ENCODE measurements at regions not wholly inside any gene's neighbourhood (a gene's known extent, or its start where the extent isn't known, plus 50 kb on each side); places are given as distances from the start of the nearest gene placed in this dataset.
A peak's percentile ranks its signal among the peaks of the same experiment; 100 is the strongest.

GRCh38 chr12:24302708-24303107 lies 353.2 kb upstream of the SOX5 start:
- TF ChIP-seq GATA2 (IDR thresholded peaks at IDR 0.05; ENCODE audit: low read depth, low read length) = no peak
- no peak for TF ChIP-seq GATA3 (IDR thresholded peaks at IDR 0.05; ENCODE audit: low read depth, low read length)

- no peak for TF ChIP-seq GATA3 (IDR thresholded peaks at IDR 0.05; ENCODE audit: low read depth, low read length)
- no peak for TF ChIP-seq GATA2 (IDR thresholded peaks at IDR 0.05; ENCODE audit: low read depth, low read length)
These were observed 348.0 kb upstream of the SOX5 start for GRCh38 chr12:24297516-24297915.

DNA sequence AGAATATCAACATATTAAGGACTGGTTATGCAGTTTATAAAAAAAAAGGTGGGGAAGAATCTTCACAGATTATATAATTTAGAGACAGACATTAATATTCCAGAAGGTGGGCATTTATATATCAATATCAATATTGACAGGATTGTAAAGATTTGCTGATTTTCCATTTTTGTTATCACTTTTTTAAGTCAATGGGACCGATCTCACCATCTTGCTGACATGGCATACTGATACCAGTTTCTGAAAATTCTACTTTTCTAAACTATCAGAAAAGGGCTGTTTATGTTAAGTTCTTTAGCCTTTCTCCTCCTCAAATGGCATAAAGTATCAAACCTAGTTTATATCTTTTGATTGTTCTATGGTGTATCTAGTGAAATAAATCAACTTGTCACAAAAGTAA lies 344.1 kb upstream of the SOX5 start:
- TF ChIP-seq GATA2 (IDR thresholded peaks at IDR 0.05; ENCODE audit: low read depth, low read length) = no peak
- TF ChIP-seq GATA3 (IDR thresholded peaks at IDR 0.05; ENCODE audit: low read depth, low read length) = no peak

- TF ChIP-seq GATA3 (IDR thresholded peaks at IDR 0.05; ENCODE audit: low read depth, low read length) (no peak), GATA2 (IDR thresholded peaks at IDR 0.05; ENCODE audit: low read depth, low read length) (no peak)
These were observed 338.5 kb upstream of the SOX5 start for GRCh38 chr12:24287963-24288362.

GRCh38 chr12:24285448-24285847 lies 336.0 kb upstream of the SOX5 start:
- TF ChIP-seq GATA3 (IDR thresholded peaks at IDR 0.05; ENCODE audit: low read depth, low read length) (no peak), GATA2 (IDR thresholded peaks at IDR 0.05; ENCODE audit: low read depth, low read length) (no peak)

DNA sequence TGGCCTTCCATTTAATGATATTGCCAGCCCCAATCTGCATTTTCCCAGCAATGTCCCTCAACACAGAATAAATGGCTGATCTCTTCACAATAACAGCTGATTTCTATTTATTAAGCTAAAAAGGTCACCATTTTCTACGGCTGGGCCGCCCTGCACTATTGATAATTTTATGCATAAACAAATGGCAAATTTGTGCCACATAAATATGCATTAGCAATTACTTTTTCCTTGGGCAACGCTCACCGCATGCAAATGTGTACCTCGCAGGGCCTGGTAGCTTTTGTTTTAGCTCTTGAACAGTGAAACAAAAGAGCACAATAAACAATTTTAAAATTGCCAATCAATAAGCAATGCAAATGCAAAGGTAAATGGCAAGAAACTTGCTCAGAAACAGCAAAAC lies 331.9 kb upstream of the SOX5 start:
- no peak for TF ChIP-seq GATA2 (IDR thresholded peaks at IDR 0.05; ENCODE audit: low read depth, low read length)
- no peak for TF ChIP-seq GATA3 (IDR thresholded peaks at IDR 0.05; ENCODE audit: low read depth, low read length)

DNA sequence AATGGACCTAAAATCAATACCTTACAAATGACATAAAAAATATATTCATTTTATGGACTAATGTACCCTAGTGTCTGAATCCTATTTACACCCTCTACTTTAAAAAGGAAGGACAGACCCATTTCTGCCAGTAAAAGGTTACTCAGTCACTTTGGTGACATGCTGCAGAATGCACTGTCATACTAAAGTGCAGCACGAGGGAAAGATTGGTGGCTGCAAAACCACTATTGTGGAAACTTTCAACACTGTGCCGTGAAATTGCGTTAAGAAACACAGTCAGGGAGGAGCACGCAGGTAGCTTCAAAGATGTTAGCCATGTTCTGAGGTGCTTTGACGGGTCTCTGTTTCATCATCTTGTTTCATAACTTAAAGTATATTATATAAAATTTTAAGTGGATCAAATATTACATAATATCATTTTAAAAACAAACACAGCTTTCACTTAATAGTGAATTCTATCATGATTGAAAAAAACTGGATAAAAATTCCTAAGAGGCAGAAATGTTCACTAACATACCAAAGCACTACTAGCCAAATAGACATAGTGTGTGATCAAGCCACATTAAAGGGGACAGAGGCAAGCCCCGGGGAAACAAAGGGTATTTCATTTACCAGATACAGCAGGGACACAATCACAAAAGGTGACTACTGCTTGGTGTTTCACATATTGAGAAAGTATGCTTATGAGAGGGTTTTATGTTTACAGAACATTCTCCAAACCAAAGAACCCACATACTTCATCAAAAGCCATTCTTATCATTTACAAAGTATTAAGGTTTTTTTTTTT lies 330.8 kb upstream of the SOX5 start:
- no peak for TF ChIP-seq GATA2 (IDR thresholded peaks at IDR 0.05; ENCODE audit: low read depth, low read length)
- TF ChIP-seq GATA3 (IDR thresholded peaks at IDR 0.05; ENCODE audit: low read depth, low read length) = no peak

GRCh38 chr12:24278832-24279231 lies 329.4 kb upstream of the SOX5 start:
- TF ChIP-seq GATA2 (IDR thresholded peaks at IDR 0.05; ENCODE audit: low read depth, low read length) = no peak
- TF ChIP-seq GATA3 (IDR thresholded peaks at IDR 0.05; ENCODE audit: low read depth, low read length) = no peak

GRCh38 chr12:24270965-24271364 lies 321.5 kb upstream of the SOX5 start:
- no peak for TF ChIP-seq GATA2 (IDR thresholded peaks at IDR 0.05; ENCODE audit: low read depth, low read length)
- TF ChIP-seq GATA3 (IDR thresholded peaks at IDR 0.05; ENCODE audit: low read depth, low read length) = no peak

DNA sequence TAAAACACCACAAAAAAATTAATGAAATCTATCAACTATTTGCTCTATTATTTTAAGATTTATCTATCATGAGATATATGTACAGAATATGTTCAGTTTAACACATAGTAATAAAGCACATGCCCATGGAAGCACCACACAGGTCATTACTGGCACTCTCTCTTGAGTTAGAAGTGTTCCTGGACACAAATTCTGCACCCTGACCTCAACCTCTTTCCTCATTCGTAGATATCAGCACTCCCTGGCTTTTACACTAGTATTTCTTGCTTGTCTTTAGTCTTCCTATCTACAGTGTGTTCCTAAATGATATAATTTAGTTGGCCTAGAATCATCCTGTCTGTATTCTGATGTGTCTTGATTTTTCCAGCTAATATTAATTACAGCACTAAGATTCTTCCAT lies 321.0 kb upstream of the SOX5 start:
- TF ChIP-seq GATA3 (IDR thresholded peaks at IDR 0.05; ENCODE audit: low read depth, low read length) = no peak
- TF ChIP-seq GATA2 (IDR thresholded peaks at IDR 0.05; ENCODE audit: low read depth, low read length) = no peak

DNA sequence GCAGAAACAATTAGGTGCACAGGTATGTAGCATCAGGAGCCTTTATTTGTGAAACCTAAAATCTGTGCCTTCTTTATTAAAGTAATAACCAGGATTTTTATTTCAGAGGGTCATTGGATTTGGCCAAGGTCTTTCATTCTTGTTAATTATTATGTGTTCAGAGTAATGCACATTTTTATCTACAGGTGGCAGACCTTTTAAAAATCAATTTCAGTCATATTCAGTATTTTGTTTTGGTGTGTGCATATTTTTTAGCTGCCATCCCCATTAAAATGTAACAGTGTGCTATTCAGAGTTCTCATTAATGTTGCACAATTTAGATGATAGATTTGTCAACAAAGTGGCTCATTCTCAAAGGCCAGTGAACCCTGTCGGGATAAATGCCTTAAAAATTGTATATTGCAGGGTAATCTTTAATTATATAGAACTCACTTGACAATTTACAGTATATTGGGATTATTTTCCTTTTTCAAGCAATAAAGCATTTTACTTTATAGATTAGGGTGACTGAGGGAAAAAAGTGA lies 319.3 kb upstream of the SOX5 start:
- TF ChIP-seq GATA3 (IDR thresholded peaks at IDR 0.05; ENCODE audit: low read depth, low read length) (no peak), GATA2 (IDR thresholded peaks at IDR 0.05; ENCODE audit: low read depth, low read length) (no peak)

DNA sequence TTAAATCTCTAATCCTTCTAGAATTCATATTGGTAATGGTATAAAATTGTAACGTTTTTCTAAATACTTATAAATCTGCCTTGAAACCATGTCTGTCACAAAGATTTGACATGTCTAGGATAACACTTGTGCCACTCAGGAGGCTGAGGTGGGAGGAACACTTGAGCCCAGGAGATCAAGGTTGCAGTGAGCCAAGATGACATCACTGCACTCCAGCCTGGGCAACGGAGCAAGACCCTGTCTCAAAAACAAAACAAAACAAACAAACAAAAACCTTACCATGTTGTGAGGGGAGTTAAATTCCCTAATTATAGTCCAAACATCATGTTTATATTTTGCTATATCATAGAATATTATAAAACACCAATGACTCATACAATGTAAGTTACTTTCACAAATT lies 317.5 kb upstream of the SOX5 start:
- TF ChIP-seq GATA3 (IDR thresholded peaks at IDR 0.05; ENCODE audit: low read depth, low read length) = no peak
- TF ChIP-seq GATA2 (IDR thresholded peaks at IDR 0.05; ENCODE audit: low read depth, low read length) = no peak

DNA sequence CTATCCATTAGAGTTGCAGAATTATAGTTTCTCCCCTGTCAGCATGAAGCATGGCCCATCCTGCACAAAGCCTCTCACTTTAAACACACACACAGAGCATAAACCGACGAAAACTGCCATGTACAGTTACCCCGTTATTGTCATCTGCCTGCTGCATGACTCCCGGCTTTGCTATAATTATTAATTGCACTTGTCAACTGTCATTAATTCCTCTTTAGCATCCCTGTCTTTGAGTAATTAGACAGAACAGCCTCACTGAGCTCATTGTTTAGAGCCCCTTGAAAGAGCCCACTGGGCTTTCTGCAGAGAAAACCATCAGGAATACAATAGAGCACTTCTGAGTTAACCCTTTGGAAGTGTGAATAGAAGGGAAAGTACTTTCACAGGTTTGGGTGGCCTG lies 307.2 kb upstream of the SOX5 start:
- TF ChIP-seq GATA2 (IDR thresholded peaks at IDR 0.05; ENCODE audit: low read depth, low read length) = no peak
- no peak for TF ChIP-seq GATA3 (IDR thresholded peaks at IDR 0.05; ENCODE audit: low read depth, low read length)

DNA sequence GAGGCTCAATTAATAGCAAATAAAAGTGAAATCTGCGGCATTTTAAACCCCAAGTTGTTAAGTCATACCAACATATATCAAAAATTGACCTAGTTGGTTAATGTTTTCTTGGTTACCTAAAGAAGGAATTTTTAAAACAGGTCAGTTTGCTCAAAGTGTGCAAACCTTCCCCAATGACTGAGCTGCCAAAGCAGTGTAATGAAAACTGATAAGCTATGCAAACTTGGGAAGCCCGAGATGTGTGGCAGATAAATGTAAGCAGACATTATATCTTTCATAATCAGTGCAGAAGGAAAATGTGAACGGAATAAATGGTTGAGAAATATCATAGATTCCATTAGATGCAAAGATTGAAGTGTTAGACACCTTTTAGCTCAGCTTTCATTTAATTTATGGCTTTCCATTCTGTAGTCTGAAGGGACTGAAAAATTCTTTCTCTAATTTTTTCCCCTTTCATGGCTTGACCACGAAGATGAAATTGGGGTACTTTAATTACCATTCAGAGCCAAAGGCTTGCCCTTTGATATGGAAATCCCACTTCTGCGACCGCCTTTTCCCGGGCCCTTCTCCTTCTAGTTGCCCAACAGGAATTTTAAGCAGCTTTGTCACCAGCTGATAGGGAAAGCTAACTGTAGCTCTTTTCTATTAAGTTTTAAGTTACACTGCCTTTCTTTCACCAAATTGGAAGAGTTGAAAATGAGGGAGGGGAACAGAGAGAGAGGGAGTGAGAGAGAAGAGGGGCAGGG lies 306.6 kb upstream of the SOX5 start:
- no peak for TF ChIP-seq GATA3 (IDR thresholded peaks at IDR 0.05; ENCODE audit: low read depth, low read length)
- no peak for TF ChIP-seq GATA2 (IDR thresholded peaks at IDR 0.05; ENCODE audit: low read depth, low read length)

GRCh38 chr12:24252602-24253001 lies 303.1 kb upstream of the SOX5 start:
- peak; percentile 55 for TF ChIP-seq GATA2 (IDR thresholded peaks at IDR 0.05; ENCODE audit: low read depth, low read length)
- TF ChIP-seq GATA3 (IDR thresholded peaks at IDR 0.05; ENCODE audit: low read depth, low read length) = no peak

Measured in SH-SY5Y (cell line).